Kasumi-1 (cell line): ENCODE measurements at regions not wholly inside any gene's neighbourhood (a gene's known extent, or its start where the extent isn't known, plus 50 kb on each side); places are given as distances from the start of the nearest gene placed in this dataset.

Source experiments
- DNase-seq, 2 experiments: peaks; one replicate each; lab custom pipeline; 2025; lab: John Stamatoyannopoulos, UW

GRCh38 chr4:136526517-136526916 is 1005.8 kb downstream of the PCDH18 start:
- DNase-seq, result no peak

- DNase-seq, result no peak
Measured at GRCh38 chr4:136524039-136524438, 1008.3 kb downstream of the PCDH18 start.

GRCh38 chr4:136516371-136516770 is 1015.9 kb downstream of the PCDH18 start:
- DNase-seq, result no peak

GRCh38 chr4:136505020-136505419 is 1027.3 kb downstream of the PCDH18 start:
- DNase-seq, result no peak

- no peak for DNase-seq
Measured at GRCh38 chr4:136495851-136496250, 1036.4 kb downstream of the PCDH18 start.

GRCh38 chr4:136495076-136495475 is 1037.2 kb downstream of the PCDH18 start:
- DNase-seq, result no peak

GRCh38 chr4:136489101-136489500 is 1043.2 kb downstream of the PCDH18 start:
- DNase-seq, result no peak

- no peak for DNase-seq
Measured at GRCh38 chr4:136484996-136485395, 1047.3 kb downstream of the PCDH18 start.

GRCh38 chr4:136476753-136477152 is 1055.5 kb downstream of the PCDH18 start:
- no peak for DNase-seq

- no peak for DNase-seq
Measured at GRCh38 chr4:136471051-136471450, 1061.2 kb downstream of the PCDH18 start.

- no peak for DNase-seq
Measured at GRCh38 chr4:136465691-136466090, 1066.6 kb downstream of the PCDH18 start.

- DNase-seq, result no peak
Measured at GRCh38 chr4:136463941-136464340, 1068.4 kb downstream of the PCDH18 start.

- DNase-seq, result no peak
Measured at GRCh38 chr4:136461533-136461932, 1070.8 kb downstream of the PCDH18 start.

- no peak for DNase-seq
Measured at GRCh38 chr4:136458326-136458725, 1074.0 kb downstream of the PCDH18 start.

- no peak for DNase-seq
Measured at GRCh38 chr4:136457577-136457976, 1074.7 kb downstream of the PCDH18 start.

- no peak for DNase-seq
Measured at GRCh38 chr4:136457004-136457403, 1075.3 kb downstream of the PCDH18 start.

GRCh38 chr4:136443006-136443405 is 1089.3 kb downstream of the PCDH18 start:
- DNase-seq, result no peak

GRCh38 chr4:136442447-136442846 is 1089.8 kb downstream of the PCDH18 start:
- DNase-seq, result no peak

- DNase-seq, result no peak
Measured at GRCh38 chr4:136441629-136442282, 1090.5 kb downstream of the PCDH18 start.

- no peak for DNase-seq
Measured at GRCh38 chr4:136438645-136439044, 1093.6 kb downstream of the PCDH18 start.

- DNase-seq, result no peak
Measured at GRCh38 chr4:136424052-136424451, 1108.2 kb downstream of the PCDH18 start.

GRCh38 chr4:136414981-136415380 is 1117.3 kb downstream of the PCDH18 start:
- DNase-seq, result no peak

- DNase-seq, result no peak
Measured at GRCh38 chr4:136412708-136413107, 1119.6 kb downstream of the PCDH18 start.

GRCh38 chr4:136400829-136401228 is 1131.5 kb downstream of the PCDH18 start:
- DNase-seq, result no peak
